GM18858 (cell line): ENCODE measurements at regions not wholly inside any gene's neighbourhood (a gene's known extent, or its start where the extent isn't known, plus 50 kb on each side); places are given as distances from the start of the nearest gene placed in this dataset.

Experiments used
- ATAC-seq: cut with Tn5 transposase; IDR thresholded peaks from one replicate; pipeline ENCODE4 v1.9.1; 2021; ENCODE audit not compliant: unreplicated experiment

- ATAC-seq: no peak
These were observed 178.0 kb upstream of the DMRT1 start for GRCh38 chr9:663541-663940.

- no peak for ATAC-seq
These were observed 176.2 kb upstream of the DMRT1 start for GRCh38 chr9:665296-665695.

- no peak for ATAC-seq
These were observed 169.5 kb upstream of the DMRT1 start for GRCh38 chr9:671997-672396.

- no peak for ATAC-seq
These were observed 168.6 kb upstream of the DMRT1 start for GRCh38 chr9:672851-673250.

- ATAC-seq: no peak
These were observed 168.1 kb upstream of the DMRT1 start for GRCh38 chr9:673264-673965.

GRCh38 chr9:673966-674526 lies 167.5 kb upstream of the DMRT1 start:
- ATAC-seq: no peak

GRCh38 chr9:675697-676370 lies 165.7 kb upstream of the DMRT1 start:
- ATAC-seq: no peak

GRCh38 chr9:676780-677438 lies 164.6 kb upstream of the DMRT1 start:
- no peak for ATAC-seq

GRCh38 chr9:677461-678097 lies 163.9 kb upstream of the DMRT1 start:
- ATAC-seq: no peak

GRCh38 chr9:678897-679296 lies 162.6 kb upstream of the DMRT1 start:
- no peak for ATAC-seq

GRCh38 chr9:679462-679861 lies 162.0 kb upstream of the DMRT1 start:
- no peak for ATAC-seq

GRCh38 chr9:680106-680505 lies 161.4 kb upstream of the DMRT1 start:
- no peak for ATAC-seq

GRCh38 chr9:682633-683508 lies 158.6 kb upstream of the DMRT1 start:
- ATAC-seq: no peak

GRCh38 chr9:683509-684021 lies 157.9 kb upstream of the DMRT1 start:
- ATAC-seq: no peak

- ATAC-seq: no peak
These were observed 157.2 kb upstream of the DMRT1 start for GRCh38 chr9:684054-684890.

GRCh38 chr9:684941-685340 lies 156.6 kb upstream of the DMRT1 start:
- no peak for ATAC-seq

- ATAC-seq: no peak
These were observed 155.1 kb upstream of the DMRT1 start for GRCh38 chr9:686321-686813.

GRCh38 chr9:687034-687785 lies 154.3 kb upstream of the DMRT1 start:
- ATAC-seq: no peak
